ENCODE measurements at regions not wholly inside any gene's neighbourhood (a gene's known extent, or its start where the extent isn't known, plus 50 kb on each side); places are given as distances from the start of the nearest gene placed in this dataset.

- TF ChIP-seq POLR2A (IDR thresholded peaks at IDR 0.05) (no peak), CTCF (IDR thresholded peaks at IDR 0.05) (no peak)
Measured at GRCh38 chr7:94056796-94057207, 52.6 kb upstream of the BET1 start.
